Activated CD4-positive, alpha-beta T cell treated with anti-CD3 and anti-CD28 coated beads, Interleukin-2, amount 50 U/mL, for 48 hours (primary cell): ENCODE measurements at regions not wholly inside any gene's neighbourhood (a gene's known extent, or its start where the extent isn't known, plus 50 kb on each side); places are given as distances from the start of the nearest gene placed in this dataset.
"Not testable (repeated sequence)": the region's sequence is repeated elsewhere in the genome, so short reads cannot be mapped to it uniquely, and the experiment has no call there.

Source experiments
- DNase-seq, 2 experiments: peaks; one replicate each; pipeline ENCODE4 v3.0.0-alpha.2; 2020

- DNase-seq, result no peak
Observed at GRCh38 chr20:40861427-40862008, 167.1 kb upstream of the TOP1 start.

GRCh38 chr20:40863355-40863919 is 165.2 kb upstream of the TOP1 start:
- DNase-seq, result no peak

- DNase-seq, result no peak
Observed at GRCh38 chr20:40864470-40864869, 164.2 kb upstream of the TOP1 start.

GRCh38 chr20:40865095-40865494 is 163.5 kb upstream of the TOP1 start:
- no peak for DNase-seq

DNA sequence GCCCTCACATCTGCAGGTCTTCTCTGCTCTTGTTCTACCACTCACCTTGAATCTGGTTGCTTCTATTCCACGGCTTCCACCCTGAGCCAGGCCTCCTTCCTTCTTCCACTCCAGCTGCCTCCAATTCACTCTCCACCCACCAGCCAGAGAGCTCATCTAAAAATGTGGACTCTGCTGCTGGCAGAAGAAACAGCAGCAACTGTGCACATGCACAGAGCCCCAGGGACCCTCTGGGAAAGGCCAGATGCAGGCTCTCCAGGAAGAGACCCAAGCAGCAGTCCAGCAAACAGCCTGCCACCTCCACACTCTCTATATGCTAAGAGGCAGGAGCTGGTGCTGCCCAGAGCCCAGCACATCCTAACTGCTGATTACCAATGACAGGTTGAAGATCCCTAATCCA is 162.6 kb upstream of the TOP1 start:
- DNase-seq, result no peak

DNA sequence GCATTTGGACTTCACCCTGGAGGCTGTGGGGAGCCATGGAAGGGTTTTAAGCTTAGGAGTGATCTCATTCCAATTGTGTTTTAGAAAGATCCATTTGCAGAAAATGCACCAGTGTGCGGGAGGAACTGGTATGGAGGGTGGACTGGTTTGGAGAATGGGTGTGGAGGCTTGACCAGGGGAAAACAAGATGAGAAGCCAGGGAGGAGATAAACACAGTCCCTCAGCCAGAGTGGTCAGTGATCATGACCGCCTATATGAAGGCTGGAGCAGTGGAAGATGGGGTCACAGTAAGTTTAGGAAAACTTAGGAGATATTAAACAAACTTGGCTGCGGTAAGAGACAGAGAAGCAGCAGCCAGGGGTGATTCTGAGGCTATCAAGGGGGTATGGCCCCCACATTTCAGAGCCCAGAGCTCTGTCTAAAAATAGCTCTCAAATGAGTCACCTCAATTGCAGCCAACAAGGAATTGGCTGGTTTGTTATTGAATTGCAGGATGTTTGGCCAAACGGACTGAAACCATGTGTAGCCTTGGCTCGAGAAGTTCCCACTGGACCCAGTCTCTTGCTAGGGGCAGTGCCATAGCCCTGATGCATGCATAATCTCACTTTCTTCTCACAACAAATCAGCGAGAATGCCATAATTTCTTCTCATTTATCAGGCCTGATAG is 159.9 kb upstream of the TOP1 start:
- DNase-seq, result no peak

- no peak for DNase-seq
Observed at GRCh38 chr20:40869218-40870147, 159.1 kb upstream of the TOP1 start.

- DNase-seq, result no peak
Observed at GRCh38 chr20:40875116-40876085, 153.2 kb upstream of the TOP1 start.

- not testable (repeated sequence) for DNase-seq
Observed at GRCh38 chr20:40878099-40878498, 150.5 kb upstream of the TOP1 start.

DNA sequence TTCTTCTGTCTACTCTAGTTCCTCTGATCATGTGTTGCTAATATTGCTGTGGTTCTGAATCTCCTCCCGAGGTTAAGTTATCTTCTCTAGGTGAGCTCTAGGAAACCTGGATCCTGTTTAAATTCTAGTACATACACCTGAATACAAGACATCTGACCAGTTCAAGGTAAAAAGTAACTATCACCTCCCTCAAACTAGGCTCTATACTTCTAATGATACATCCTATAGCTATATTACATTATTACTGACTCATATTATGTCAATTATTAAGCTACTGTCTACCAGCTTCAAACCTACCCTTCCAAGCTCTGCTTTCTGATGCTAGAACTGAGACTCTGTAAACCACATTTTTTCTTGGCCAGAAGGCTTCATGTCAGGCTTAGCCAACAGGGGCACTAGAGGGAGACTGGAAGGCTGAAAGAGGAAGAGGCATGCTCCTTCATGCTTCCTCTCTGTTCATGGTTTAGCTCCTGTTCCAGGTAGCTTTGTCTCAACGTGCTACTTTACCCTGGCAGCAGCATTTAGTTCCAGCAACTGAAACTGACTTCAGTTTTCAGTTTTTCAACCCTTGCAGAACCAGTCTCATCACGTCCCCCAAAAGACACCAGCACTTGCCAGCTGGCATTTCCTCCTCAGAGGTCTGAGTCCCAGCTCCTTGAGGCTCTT is 148.4 kb upstream of the TOP1 start:
- no peak for DNase-seq

DNA sequence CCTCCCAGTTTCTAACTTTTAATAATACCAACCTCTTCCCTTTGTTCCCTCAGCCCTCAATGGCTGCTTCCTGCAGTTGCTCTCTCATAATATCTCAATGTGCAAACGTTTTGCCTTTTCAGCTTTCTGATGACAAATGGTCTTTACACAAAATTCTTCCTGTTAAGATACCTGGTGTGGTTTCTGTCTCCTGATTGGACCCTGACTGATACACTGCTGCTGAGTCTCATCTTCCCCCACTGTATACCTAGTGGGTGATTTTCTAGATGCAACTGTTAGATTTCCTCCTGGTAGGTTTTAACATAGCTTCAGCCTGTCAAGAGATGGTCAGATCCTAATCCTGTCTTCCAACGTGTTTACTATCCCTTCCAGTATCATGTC is 147.9 kb upstream of the TOP1 start:
- DNase-seq, result no peak

DNA sequence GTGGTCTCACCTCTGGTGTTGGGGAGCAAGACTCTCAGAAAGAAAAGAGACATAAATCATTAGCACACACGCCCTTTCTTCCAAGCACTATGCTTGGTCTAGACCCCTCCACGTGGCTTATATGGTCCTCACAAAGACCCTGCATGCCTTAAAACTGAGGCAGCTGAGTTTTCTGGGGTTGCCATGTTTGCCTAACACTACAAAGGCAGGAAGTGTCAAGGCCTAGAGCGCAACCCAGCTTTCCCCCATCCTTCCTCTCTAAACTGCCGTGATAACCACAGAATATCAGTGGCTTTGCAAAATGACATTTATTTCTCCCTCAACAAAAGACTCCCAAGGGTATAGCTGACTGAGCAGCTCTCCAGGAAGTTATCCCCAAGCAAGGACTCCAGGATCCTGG is 146.5 kb upstream of the TOP1 start:
- no peak for DNase-seq

- DNase-seq, result no peak
Observed at GRCh38 chr20:40883097-40883496, 145.5 kb upstream of the TOP1 start.

DNA sequence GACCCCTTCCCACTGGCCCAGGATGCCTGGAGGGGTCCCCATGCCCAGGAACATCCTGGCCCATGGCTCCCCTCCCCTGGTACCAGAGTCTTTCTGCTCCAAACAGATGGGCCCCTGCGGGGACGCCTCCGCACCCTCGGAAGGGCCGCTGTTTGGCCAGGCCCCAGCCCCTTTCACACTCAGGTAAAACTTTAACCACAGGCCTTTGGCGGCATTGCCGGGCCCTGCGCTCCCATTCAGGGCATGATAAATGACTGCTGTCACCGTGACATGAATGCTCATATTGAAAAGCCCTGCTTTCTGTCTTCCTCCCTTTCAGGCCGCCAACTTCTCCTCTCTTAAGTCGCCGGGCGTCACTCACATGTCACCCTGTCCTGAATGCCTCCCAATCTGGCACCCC is 141.5 kb upstream of the TOP1 start:
- DNase-seq, result no peak

DNA sequence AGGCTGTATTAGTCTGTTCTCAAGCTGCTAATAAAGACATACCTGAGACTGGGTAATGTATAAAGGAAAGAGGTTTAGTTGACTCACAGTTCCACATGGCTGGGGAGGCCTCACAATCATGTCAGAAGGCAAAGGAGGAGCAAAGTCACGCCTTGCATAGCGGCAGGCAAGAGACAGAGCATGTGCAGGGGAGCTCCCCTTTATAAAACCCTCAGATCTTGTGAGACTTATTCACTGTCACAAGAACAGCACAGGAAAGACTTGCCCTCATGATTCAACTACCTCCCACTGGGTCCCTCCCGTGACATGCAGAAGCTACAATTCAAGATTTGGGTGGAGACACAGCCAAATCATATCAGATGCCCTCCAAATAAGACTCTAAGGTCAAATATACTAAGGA is 139.4 kb upstream of the TOP1 start:
- not testable (repeated sequence) for DNase-seq

- no peak for DNase-seq
Observed at GRCh38 chr20:40890181-40890580, 138.4 kb upstream of the TOP1 start.

DNA sequence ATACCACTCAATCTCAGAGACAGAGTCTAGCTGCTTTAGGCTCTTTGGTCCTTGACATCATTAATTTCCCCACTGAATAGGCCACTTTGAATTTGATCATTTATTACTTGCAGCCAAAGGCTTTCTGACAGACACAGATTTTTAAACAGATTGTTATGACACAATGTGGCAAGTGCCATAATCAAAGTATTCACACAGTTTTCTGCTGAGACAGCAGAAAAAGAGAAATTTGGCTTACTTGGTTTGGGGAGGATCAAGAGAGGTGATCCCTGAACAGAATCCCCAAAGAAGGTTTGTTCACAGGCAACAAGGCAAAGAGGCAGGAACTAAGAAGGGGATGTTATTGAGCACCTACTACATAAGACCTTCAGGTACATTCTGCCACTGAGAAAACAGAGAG is 138.0 kb upstream of the TOP1 start:
- no peak for DNase-seq

DNA sequence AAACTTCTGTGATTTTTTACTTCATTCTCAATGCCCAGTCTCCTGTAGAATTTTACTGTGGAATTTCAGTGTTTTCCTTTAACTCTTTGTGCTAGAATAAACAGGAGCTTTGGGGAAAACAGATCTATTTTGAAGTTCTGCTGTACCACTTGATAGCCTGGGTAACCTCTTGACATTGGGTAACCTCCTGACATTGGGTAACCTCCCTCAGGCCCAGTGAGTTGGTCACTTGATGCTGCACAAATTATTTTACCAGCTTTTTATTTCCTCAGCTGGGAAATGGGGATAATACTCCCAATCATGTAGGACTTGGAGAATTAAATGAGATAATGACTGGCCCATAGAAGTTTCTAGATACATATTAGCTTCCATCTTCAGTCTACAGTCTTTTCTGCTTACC is 137.3 kb upstream of the TOP1 start:
- no peak for DNase-seq

GRCh38 chr20:40892642-40893041 is 136.0 kb upstream of the TOP1 start:
- DNase-seq, result no peak

DNA sequence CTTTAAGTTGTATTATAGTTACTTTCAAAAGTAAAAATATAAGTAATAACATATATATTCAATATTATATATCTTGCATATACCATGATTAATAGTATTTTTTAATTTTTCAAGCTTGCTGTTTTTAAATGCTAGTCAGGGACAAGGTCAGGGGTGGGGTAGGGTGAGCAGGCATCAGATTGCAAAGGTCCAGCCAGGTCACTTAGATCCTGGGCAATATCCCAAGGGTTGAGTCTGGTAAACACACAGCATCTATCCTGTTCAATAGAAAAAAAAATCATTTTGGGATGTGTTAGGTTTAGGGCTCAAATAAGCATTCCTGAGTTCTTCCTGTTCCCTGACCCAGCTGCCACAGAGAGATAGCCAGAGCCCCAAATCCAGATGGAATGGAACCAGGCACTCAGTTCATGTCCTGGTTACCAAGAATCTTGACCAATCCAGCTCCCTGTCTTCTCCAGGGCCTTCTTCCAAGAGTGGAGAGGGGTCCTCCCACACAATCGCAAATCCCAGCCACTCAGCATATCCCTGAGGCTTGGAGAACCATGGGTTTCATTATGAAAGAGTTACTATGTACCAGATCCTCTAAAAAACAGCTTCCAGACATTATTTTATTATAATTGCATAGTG is 134.9 kb upstream of the TOP1 start:
- no peak for DNase-seq

- no peak for DNase-seq
Observed at GRCh38 chr20:40894237-40894630, 134.4 kb upstream of the TOP1 start.
